ENCODE measurements at regions not wholly inside any gene's neighbourhood (a gene's known extent, or its start where the extent isn't known, plus 50 kb on each side); places are given as distances from the start of the nearest gene placed in this dataset.

DNA sequence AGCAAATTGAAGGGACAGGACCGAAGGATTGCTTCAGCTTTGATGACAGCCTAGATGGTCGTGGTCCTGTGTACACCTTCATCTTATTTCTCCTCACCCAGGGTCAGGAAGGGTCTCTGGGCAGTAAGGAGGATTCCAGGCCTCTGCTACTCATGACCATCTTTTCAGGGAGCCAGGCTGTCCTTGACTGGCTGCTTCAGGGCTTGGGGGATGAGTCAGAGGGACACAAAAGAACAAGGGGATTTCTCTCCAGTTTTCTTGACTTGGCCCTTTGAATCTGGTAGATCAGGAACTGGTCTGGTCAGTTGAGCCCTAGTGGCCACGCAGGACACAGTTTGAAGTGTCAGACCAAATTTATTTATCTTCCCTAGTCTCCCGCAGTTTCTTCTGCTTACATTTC is 402.1 kb upstream of the CHD6 start:
- Histone ChIP-seq H3K4me3 (no peak overlapping the region), H3K27ac (no peak overlapping the region), H3K4me1 (no peaks in the 10 kb centered on the region), H3K27me3 (no peaks in the 10 kb centered on the region), H3K9me3 (no peaks in the 10 kb centered on the region), H3K36me3 (no peaks in the 10 kb centered on the region)
- TF ChIP-seq, protein P1, sequence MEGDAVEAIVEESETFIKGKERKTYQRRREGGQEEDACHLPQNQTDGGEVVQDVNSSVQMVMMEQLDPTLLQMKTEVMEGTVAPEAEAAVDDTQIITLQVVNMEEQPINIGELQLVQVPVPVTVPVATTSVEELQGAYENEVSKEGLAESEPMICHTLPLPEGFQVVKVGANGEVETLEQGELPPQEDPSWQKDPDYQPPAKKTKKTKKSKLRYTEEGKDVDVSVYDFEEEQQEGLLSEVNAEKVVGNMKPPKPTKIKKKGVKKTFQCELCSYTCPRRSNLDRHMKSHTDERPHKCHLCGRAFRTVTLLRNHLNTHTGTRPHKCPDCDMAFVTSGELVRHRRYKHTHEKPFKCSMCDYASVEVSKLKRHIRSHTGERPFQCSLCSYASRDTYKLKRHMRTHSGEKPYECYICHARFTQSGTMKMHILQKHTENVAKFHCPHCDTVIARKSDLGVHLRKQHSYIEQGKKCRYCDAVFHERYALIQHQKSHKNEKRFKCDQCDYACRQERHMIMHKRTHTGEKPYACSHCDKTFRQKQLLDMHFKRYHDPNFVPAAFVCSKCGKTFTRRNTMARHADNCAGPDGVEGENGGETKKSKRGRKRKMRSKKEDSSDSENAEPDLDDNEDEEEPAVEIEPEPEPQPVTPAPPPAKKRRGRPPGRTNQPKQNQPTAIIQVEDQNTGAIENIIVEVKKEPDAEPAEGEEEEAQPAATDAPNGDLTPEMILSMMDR (IDR thresholded peaks at IDR 0.05) = no peak
- TF ChIP-seq POLR2AphosphoS5 (IDR thresholded peaks at IDR 0.05; ENCODE audit: insufficient read depth in 1 of 2, low read depth in 1 of 2) (no peak), POLR2A (IDR thresholded peaks at IDR 0.05) (no peak)
- DNase-seq (ENCODE audit: extremely low spot score in 2 of 2) = no peak
- intact Hi-C loops (cut with DNase I) = no loop called here

- TF ChIP-seq POLR2A (IDR thresholded peaks at IDR 0.05) = no peak
- no peak for TF ChIP-seq POLR2AphosphoS5 (IDR thresholded peaks at IDR 0.05; ENCODE audit: insufficient read depth in 1 of 2, low read depth in 1 of 2)
- TF ChIP-seq, protein P1 (IDR thresholded peaks at IDR 0.05) = no peak
- no peak for DNase-seq (ENCODE audit: extremely low spot score in 2 of 2)
Observed at GRCh38 chr20:42018979-42019378, 400.8 kb upstream of the CHD6 start.

GRCh38 chr20:42010090-42010489 is 391.9 kb upstream of the CHD6 start:
- DNase-seq (ENCODE audit: extremely low spot score in 2 of 2) = no peak
- H3K4me1 ChIP-seq = no peaks in the 10 kb centered on the region
- no peak overlapping the region for H3K27ac ChIP-seq
- TF ChIP-seq, protein P1 (IDR thresholded peaks at IDR 0.05) = no peak
- TF ChIP-seq POLR2A (IDR thresholded peaks at IDR 0.05) = no peak
- TF ChIP-seq POLR2AphosphoS5 (IDR thresholded peaks at IDR 0.05; ENCODE audit: insufficient read depth in 1 of 2, low read depth in 1 of 2) = no peak
- H3K4me3 ChIP-seq = no peak overlapping the region
- H3K36me3 ChIP-seq = no peaks in the 10 kb centered on the region
- H3K9me3 ChIP-seq = no peaks in the 10 kb centered on the region
- H3K27me3 ChIP-seq = no peaks in the 10 kb centered on the region
- intact Hi-C loops (cut with DNase I) = no loop called here

More at GRCh38 chr20:42018979-42019378, 400.8 kb upstream of the CHD6 start:
- Histone ChIP-seq H3K4me1 (no peaks in the 10 kb centered on the region), H3K4me3 (no peak overlapping the region), H3K27ac (no peak overlapping the region), H3K36me3 (no peaks in the 10 kb centered on the region), H3K9me3 (no peaks in the 10 kb centered on the region), H3K27me3 (no peaks in the 10 kb centered on the region)
- intact Hi-C loops (cut with DNase I) = no loop called here

GRCh38 chr20:42007251-42007650 is 389.1 kb upstream of the CHD6 start:
- TF ChIP-seq POLR2AphosphoS5 (IDR thresholded peaks at IDR 0.05; ENCODE audit: insufficient read depth in 1 of 2, low read depth in 1 of 2) (no peak), POLR2A (IDR thresholded peaks at IDR 0.05) (no peak)
- TF ChIP-seq, protein P1 (IDR thresholded peaks at IDR 0.05) = no peak
- H3K27ac ChIP-seq = no peak overlapping the region
- intact Hi-C loops (cut with DNase I) = no loop called here
- H3K4me3 ChIP-seq = no peak overlapping the region
- H3K9me3 ChIP-seq = no peaks in the 10 kb centered on the region
- no peaks in the 10 kb centered on the region for H3K4me1 ChIP-seq
- no peaks in the 10 kb centered on the region for H3K27me3 ChIP-seq
- H3K36me3 ChIP-seq = no peaks in the 10 kb centered on the region
- no peak for DNase-seq (ENCODE audit: extremely low spot score in 2 of 2)

DNA sequence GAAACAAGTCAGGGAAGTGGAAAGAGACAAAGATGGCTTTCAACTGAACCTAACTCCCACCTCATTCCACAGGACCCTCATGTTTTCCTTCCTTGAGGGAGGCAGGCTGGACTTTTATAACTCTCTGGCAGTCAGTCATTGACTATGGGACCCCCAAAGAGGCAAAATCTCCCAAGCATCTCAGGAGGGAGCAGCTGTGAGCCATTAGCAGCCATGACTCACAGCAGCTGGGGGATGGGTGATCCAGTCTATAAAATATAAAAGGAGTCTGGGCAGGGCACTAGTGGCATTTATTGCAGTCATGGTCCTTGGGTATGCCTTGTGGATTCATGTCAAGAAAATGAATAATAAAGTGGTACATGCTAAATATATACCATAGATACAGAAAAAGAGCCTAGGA is 387.0 kb upstream of the CHD6 start:
- Histone ChIP-seq H3K4me1 (no peaks in the 10 kb centered on the region), H3K4me3 (no peak overlapping the region), H3K27me3 (no peaks in the 10 kb centered on the region), H3K9me3 (no peaks in the 10 kb centered on the region), H3K27ac (no peak overlapping the region), H3K36me3 (no peaks in the 10 kb centered on the region)
- TF ChIP-seq, protein P1 (IDR thresholded peaks at IDR 0.05) = no peak
- no peak for TF ChIP-seq POLR2AphosphoS5 (IDR thresholded peaks at IDR 0.05; ENCODE audit: insufficient read depth in 1 of 2, low read depth in 1 of 2)
- DNase-seq (ENCODE audit: extremely low spot score in 2 of 2) = no peak
- intact Hi-C loops (cut with DNase I) = no loop called here

All from vagina (tissue), 2 donors.